Uterus (tissue), 2 donors: ENCODE measurements at regions not wholly inside any gene's neighbourhood (a gene's known extent, or its start where the extent isn't known, plus 50 kb on each side); places are given as distances from the start of the nearest gene placed in this dataset.

Experiments used
- POLR2A ChIP-seq, 2 donors: fragments of 450-650 bp; IDR thresholded peaks; one replicate each; pipeline ENCODE4 v1.6.1; 2016; ENCODE audit warnings: antibody characterized with exemption in 2 of 2, mild to moderate bottlenecking in 1 of 2, moderate library complexity in 1 of 2
- TF ChIP-seq, protein P1 (sequence below), 4 experiments: fragments of 200-600 bp in 2 of 4; fragments of 450-650 bp in 2 of 4; sonication (generic) in 2 of 4; IDR thresholded peaks; one replicate each; pipeline ENCODE4 v1.5.1; 2016 to 2019; ENCODE audit warnings: antibody characterized with exemption in 4 of 4, mild to moderate bottlenecking in 2 of 4, moderate library complexity in 1 of 4

DNA sequence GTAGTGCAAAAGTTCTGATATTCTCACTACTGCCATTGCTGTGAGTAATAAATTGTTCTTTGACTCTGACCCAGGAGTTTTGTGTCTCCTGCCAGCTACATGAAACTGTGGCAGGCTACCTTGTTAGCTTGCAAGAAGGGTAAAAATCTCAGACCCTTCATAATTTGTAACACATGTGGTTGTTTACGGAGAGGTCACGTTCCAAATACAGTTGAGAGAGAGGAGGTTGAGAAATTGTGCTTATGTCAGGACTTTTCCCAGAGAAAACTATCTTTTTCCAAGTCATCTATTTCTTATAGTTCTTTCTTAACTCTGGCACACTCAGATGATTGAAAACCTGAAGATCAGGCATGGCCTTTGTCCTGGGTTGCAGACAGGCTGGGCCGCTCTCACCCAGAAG, 114.4 kb upstream of the SVIL start:
- no peak for TF ChIP-seq POLR2A (IDR thresholded peaks at IDR 0.05)
- TF ChIP-seq, protein P1, sequence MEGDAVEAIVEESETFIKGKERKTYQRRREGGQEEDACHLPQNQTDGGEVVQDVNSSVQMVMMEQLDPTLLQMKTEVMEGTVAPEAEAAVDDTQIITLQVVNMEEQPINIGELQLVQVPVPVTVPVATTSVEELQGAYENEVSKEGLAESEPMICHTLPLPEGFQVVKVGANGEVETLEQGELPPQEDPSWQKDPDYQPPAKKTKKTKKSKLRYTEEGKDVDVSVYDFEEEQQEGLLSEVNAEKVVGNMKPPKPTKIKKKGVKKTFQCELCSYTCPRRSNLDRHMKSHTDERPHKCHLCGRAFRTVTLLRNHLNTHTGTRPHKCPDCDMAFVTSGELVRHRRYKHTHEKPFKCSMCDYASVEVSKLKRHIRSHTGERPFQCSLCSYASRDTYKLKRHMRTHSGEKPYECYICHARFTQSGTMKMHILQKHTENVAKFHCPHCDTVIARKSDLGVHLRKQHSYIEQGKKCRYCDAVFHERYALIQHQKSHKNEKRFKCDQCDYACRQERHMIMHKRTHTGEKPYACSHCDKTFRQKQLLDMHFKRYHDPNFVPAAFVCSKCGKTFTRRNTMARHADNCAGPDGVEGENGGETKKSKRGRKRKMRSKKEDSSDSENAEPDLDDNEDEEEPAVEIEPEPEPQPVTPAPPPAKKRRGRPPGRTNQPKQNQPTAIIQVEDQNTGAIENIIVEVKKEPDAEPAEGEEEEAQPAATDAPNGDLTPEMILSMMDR (IDR thresholded peaks at IDR 0.05), result no peak
